Smooth muscle cell (in vitro differentiated cells): ENCODE measurements at regions not wholly inside any gene's neighbourhood (a gene's known extent, or its start where the extent isn't known, plus 50 kb on each side); places are given as distances from the start of the nearest gene placed in this dataset.
A peak's percentile ranks its signal among the peaks of the same experiment; 100 is the strongest.
"Not testable (repeated sequence)": the region's sequence is repeated elsewhere in the genome, so short reads cannot be mapped to it uniquely, and the experiment has no call there.

Experiments
- DNase-seq: peaks from one replicate; lab custom pipeline; 2025; ENCODE audit not compliant: unreplicated experiment; lab: John Stamatoyannopoulos, UW
- H2AFZ ChIP-seq: fragments of 200-600 bp; sonication (generic); 2 replicates; pipeline ENCODE4 v1.6.0; 2016; ENCODE audit warnings: antibody characterized with exemption, low read depth, mild to moderate bottlenecking
- H3F3A ChIP-seq: fragments of 200-600 bp; sonication (generic); 2 replicates; pipeline ENCODE4 v1.6.0; 2017; ENCODE audit warnings: antibody characterized with exemption, low read depth
- H3K27ac ChIP-seq: fragments of 200-600 bp; sonication (generic); 2 replicates; pipeline ENCODE4 v1.5.1; 2016; ENCODE audit warnings: low read depth, mild to moderate bottlenecking
- H3K27me3 ChIP-seq: fragments of 200-600 bp; sonication (generic); 2 replicates; pipeline ENCODE4 v1.6.1; 2016; ENCODE audit warnings: low read depth, mild to moderate bottlenecking
- H3K36me3 ChIP-seq: fragments of 200-600 bp; sonication (generic); 2 replicates; pipeline ENCODE4 v1.5.1; 2016; ENCODE audit warnings: low read depth
- H3K4me1 ChIP-seq: fragments of 200-600 bp; sonication (generic); 2 replicates; pipeline ENCODE4 v1.5.1; 2016; ENCODE audit warnings: low read depth
- H3K4me2 ChIP-seq: fragments of 200-600 bp; sonication (generic); 2 replicates; pipeline ENCODE4 v1.6.0; 2016; ENCODE audit warnings: mild to moderate bottlenecking
- H3K4me3 ChIP-seq: fragments of 200-600 bp; sonication (generic); 2 replicates; pipeline ENCODE4 v1.5.1; 2016; ENCODE audit warnings: mild to moderate bottlenecking
- H3K79me2 ChIP-seq: fragments of 200-600 bp; sonication (generic); 2 replicates; pipeline ENCODE4 v1.6.0; 2016; ENCODE audit warnings: low read depth, mild to moderate bottlenecking
- H3K9ac ChIP-seq: fragments of 200-600 bp; sonication (generic); 2 replicates; pipeline ENCODE4 v1.6.0; 2016; ENCODE audit warnings: low read depth
- H3K9me3 ChIP-seq: fragments of 200-600 bp; sonication (generic); replicated peaks from 2 replicates; pipeline ENCODE4 v1.5.1; 2016; ENCODE audit warnings: low read depth
- H4K20me1 ChIP-seq: fragments of 200-600 bp; sonication (generic); 2 replicates; pipeline ENCODE4 v1.6.0; 2016; ENCODE audit warnings: low read depth
- CTCF ChIP-seq: fragments of 200-600 bp; sonication (generic); IDR thresholded peaks from 2 replicates; pipeline ENCODE4 v1.5.1; 2017; ENCODE audit warnings: borderline replicate concordance, mild to moderate bottlenecking, antibody characterized with exemption; ENCODE audit not compliant: insufficient read depth, poor library complexity, severe bottlenecking
- WGBS: methylation state at CpG from one replicate; pipeline ENCODE4 v1.1.7; 2016; ENCODE audit warnings: low lambda C conversion rate; 5-methylcytosine and 5-hydroxymethylcytosine counted together

GRCh38 chr10:53490553-53490952 lies 718.0 kb upstream of the MBL2 start:
- H3K4me3 ChIP-seq = no peak overlapping the region
- H3K9ac ChIP-seq = no peak overlapping the region
- H3K27ac ChIP-seq = no peak overlapping the region
- no peak for DNase-seq
- no peak overlapping the region for H3K4me2 ChIP-seq
- H4K20me1 ChIP-seq = no peaks in the 10 kb centered on the region
- 100% methylated on average over 1 of the region's 1 CpG for WGBS
- no peaks in the 10 kb centered on the region for H3K79me2 ChIP-seq
- H3F3A ChIP-seq = no peaks in the 10 kb centered on the region
- H3K9me3 ChIP-seq = no peaks in the 10 kb centered on the region
- H3K4me1 ChIP-seq = no peaks in the 10 kb centered on the region
- TF ChIP-seq CTCF = no peak
- H3K27me3 ChIP-seq = no peaks in the 10 kb centered on the region
- no peaks in the 10 kb centered on the region for H3K36me3 ChIP-seq
- peak overlapping the region; percentile 50 for H2AFZ ChIP-seq

- 27% methylated on average over 5 of the region's 5 CpGs for WGBS
Measured at GRCh38 chr10:53489335-53490182, 717.0 kb upstream of the MBL2 start.

GRCh38 chr10:53487019-53487983 lies 714.7 kb upstream of the MBL2 start:
- WGBS = 92% methylated on average over 17 of the region's 17 CpGs

More at GRCh38 chr10:53489335-53490182, 717.0 kb upstream of the MBL2 start:
- no peak overlapping the region for H3K4me3 ChIP-seq
- DNase-seq = no peak
- no peaks in the 10 kb centered on the region for H3K4me1 ChIP-seq
- peak overlapping the region; percentile 50 for H2AFZ ChIP-seq
- H4K20me1 ChIP-seq = no peaks in the 10 kb centered on the region
- H3K79me2 ChIP-seq = no peaks in the 10 kb centered on the region
- no peak overlapping the region for H3K4me2 ChIP-seq
- H3K9ac ChIP-seq = no peak overlapping the region
- no peak for TF ChIP-seq CTCF
- H3K27ac ChIP-seq = no peak overlapping the region
- peaks cover 5% of the 10 kb centered on the region for H3K9me3 ChIP-seq
- H3F3A ChIP-seq = no peaks in the 10 kb centered on the region
- no peaks in the 10 kb centered on the region for H3K27me3 ChIP-seq
- no peaks in the 10 kb centered on the region for H3K36me3 ChIP-seq

GRCh38 chr10:53485422-53485821 lies 712.8 kb upstream of the MBL2 start:
- not testable (repeated sequence) for DNase-seq, H3K36me3 ChIP-seq, H2AFZ ChIP-seq, H3K4me3 ChIP-seq, H3F3A ChIP-seq, H3K9ac ChIP-seq, H3K79me2 ChIP-seq, H4K20me1 ChIP-seq, H3K4me1 ChIP-seq, H3K27ac ChIP-seq, H3K27me3 ChIP-seq, H3K4me2 ChIP-seq, H3K9me3 ChIP-seq
- 76% methylated on average over 4 of the region's 4 CpGs for WGBS

More at GRCh38 chr10:53487019-53487983, 714.7 kb upstream of the MBL2 start:
- Histone ChIP-seq H4K20me1 (no peaks in the 10 kb centered on the region), H3K36me3 (no peaks in the 10 kb centered on the region), H3K79me2 (no peaks in the 10 kb centered on the region), H3K9me3 (peaks cover 5% of the 10 kb centered on the region), H2AFZ (no peak overlapping the region), H3K9ac (no peak overlapping the region), H3K4me3 (no peak overlapping the region), H3K27ac (no peak overlapping the region), H3K4me1 (no peaks in the 10 kb centered on the region), H3K27me3 (no peaks in the 10 kb centered on the region), H3K4me2 (no peak overlapping the region), H3F3A (no peaks in the 10 kb centered on the region)
- no peak for TF ChIP-seq CTCF
- no peak for DNase-seq
